SK-N-MC (cell line): ENCODE measurements at regions not wholly inside any gene's neighbourhood (a gene's known extent, or its start where the extent isn't known, plus 50 kb on each side); places are given as distances from the start of the nearest gene placed in this dataset.

Experiments used
- EZH2 ChIP-seq: fragments of 200-600 bp; sonication (generic); IDR thresholded peaks from one replicate; pipeline ENCODE4 v1.6.1; 2017; ENCODE audit warnings: antibody characterized with exemption
- POLR2AphosphoS5 ChIP-seq: IDR thresholded peaks from 2 replicates; pipeline ENCODE4 v1.6.1; 2012; ENCODE audit warnings: mild to moderate bottlenecking, low read depth, low read length, borderline replicate concordance

DNA sequence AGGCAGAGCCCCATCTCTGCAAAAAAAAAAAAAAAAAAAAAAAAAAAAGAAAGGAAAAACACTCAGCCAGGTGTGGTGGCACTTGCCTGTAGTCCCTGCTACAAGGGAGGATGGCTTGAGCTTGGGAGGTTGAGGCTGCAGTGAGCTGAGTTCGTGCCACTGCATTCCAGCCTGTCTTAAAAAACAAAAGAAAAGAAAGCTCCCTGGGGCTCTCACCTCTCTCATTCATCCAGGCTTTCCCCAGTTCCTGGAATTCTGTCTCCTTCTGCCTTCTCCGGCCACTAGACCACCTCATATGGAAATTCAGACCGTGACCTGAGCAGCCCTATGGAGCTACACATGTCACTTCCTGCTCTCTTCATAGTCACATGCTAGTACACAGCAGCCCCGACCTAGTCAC, 101.1 kb upstream of the TAB2 start:
- TF ChIP-seq POLR2AphosphoS5, result no peak
- TF ChIP-seq EZH2, result no peak
